HG02943 (cell line): ENCODE measurements at regions not wholly inside any gene's neighbourhood (a gene's known extent, or its start where the extent isn't known, plus 50 kb on each side); places are given as distances from the start of the nearest gene placed in this dataset.
"Not testable (repeated sequence)": the region's sequence is repeated elsewhere in the genome, so short reads cannot be mapped to it uniquely, and the experiment has no call there.

Source experiments
- ATAC-seq: cut with Tn5 transposase; IDR thresholded peaks from one replicate; pipeline ENCODE4 v1.9.1; 2021; ENCODE audit warnings: mild to moderate bottlenecking, low read depth, moderate library complexity; ENCODE audit not compliant: unreplicated experiment

DNA sequence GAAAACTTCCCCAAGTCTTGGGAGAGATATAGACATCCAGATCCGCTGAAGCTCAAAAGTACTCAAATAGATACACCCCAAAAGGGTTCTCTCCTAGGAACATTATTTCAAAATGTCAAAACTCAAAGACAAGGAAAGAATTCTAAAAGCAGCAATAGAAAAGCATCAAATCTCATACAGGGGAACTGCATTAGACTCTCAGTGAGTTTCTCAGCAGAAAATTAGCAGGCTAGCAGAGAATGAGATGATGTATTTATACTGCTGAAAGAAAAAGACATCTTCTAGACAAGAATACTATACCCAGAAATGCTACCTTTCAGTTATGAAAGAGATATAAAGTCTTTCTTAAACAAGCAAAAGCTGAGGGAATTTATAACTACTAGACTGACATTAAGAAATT, 75.5 kb upstream of the RIMS1 start:
- ATAC-seq: no peak

DNA sequence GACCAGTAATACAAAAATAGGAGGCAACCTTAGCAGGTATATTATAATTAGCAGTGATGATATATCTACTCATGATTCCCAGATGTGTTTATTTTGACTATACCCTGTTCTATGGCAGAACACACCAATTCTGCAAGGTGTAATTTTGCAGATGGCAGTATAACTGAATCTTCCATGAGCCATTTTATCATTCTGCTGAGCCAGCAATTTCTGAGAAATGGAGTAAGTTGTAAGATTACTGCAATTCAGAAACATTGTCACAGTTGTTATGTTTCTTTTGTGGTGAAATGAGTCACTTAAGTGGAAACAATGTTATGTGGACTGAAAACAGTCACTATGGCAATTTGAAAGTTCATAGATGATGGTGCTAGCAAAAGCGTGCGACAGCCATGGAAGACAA, 63.7 kb upstream of the RIMS1 start:
- no peak for ATAC-seq

- ATAC-seq: not testable (repeated sequence)
Measured at GRCh38 chr6:71832110-71832764, 54.1 kb upstream of the RIMS1 start.
